ENCODE measurements at regions not wholly inside any gene's neighbourhood (a gene's known extent, or its start where the extent isn't known, plus 50 kb on each side); places are given as distances from the start of the nearest gene placed in this dataset.

- H3K56ac ChIP-seq (ENCODE audit: insufficient read length, low read depth, low read length) = no peak overlapping the region
- H3K4me1 ChIP-seq (ENCODE audit: insufficient read depth, low read length) = no peaks in the 10 kb centered on the region
- peaks cover 13 to 19% of the 10 kb centered on the region in 2 experiments; a peak in 4 of 5 replicates for H3K9me3 Mint-ChIP-seq
- H3K27ac ChIP-seq (ENCODE audit: insufficient read length, low read depth, low read length) = no peak overlapping the region
- H4K20me1 ChIP-seq (ENCODE audit: control insufficient read depth, insufficient read depth, insufficient read length) = no peaks in the 10 kb centered on the region
- no peak for DNase-seq
- H3K14ac ChIP-seq (ENCODE audit: insufficient read depth, low read length) = no peak overlapping the region
- no peak overlapping the region for H2BK5ac ChIP-seq (ENCODE audit: insufficient read length, low read length)
- no peak overlapping the region for H2BK20ac ChIP-seq (ENCODE audit: low read depth, low read length, poor library complexity, severe bottlenecking)
- no peak overlapping the region for H2AK5ac ChIP-seq (ENCODE audit: insufficient read length, low read length)
- no peak overlapping the region for H3K4me2 ChIP-seq (ENCODE audit: insufficient read depth, insufficient read length, low read length)
- H3K9me3 ChIP-seq (ENCODE audit: control insufficient read depth, low read depth, low read length) = no peaks in the 10 kb centered on the region
- no peaks in the 10 kb centered on the region for H3K79me1 ChIP-seq (ENCODE audit: insufficient read depth, low read depth, low read length, poor library complexity, severe bottlenecking)
- H3K23ac ChIP-seq (ENCODE audit: insufficient read length, low read depth, low read length) = no peak overlapping the region
- H2AFZ ChIP-seq (ENCODE audit: low read length) = no peak overlapping the region
- H4K8ac ChIP-seq (replicated peaks; ENCODE audit: insufficient read length, low read depth, low read length) = no peak overlapping the region
- no peak overlapping the region for H3K4me3 Mint-ChIP-seq
- no peak overlapping the region for H3K4ac ChIP-seq (ENCODE audit: low read depth, low read length)
- no peak overlapping the region for H2BK15ac ChIP-seq (ENCODE audit: low read depth, low read length)
- no peak overlapping the region for H2BK12ac ChIP-seq (ENCODE audit: insufficient read length, low read depth, low read length)
- H3T11ph ChIP-seq (ENCODE audit: low read length) = no peak overlapping the region
- H3K23me2 ChIP-seq (ENCODE audit: insufficient read length, low read depth, low read length, poor library complexity, severe bottlenecking) = no peaks in the 10 kb centered on the region
- no peaks in the 10 kb centered on the region; the same call in 1 of the 2 replicates for H3K27me3 Mint-ChIP-seq (ENCODE audit: low read depth)
- no peak overlapping the region for H4K91ac ChIP-seq (ENCODE audit: insufficient read length, low read depth, low read length)
- H3K9ac ChIP-seq (ENCODE audit: extremely low read depth, insufficient read length, low read length) = no peak overlapping the region
- no peak overlapping the region for H3K18ac ChIP-seq (ENCODE audit: insufficient read length, low read depth, low read length)
- WGBS (ENCODE audit: extremely low coverage, insufficient read length, low lambda C conversion rate) = no CpG with 5 or more reads among the region's 1 CpG
- no peak overlapping the region for H2BK120ac ChIP-seq (ENCODE audit: low read depth, low read length, poor library complexity, severe bottlenecking)
- TF ChIP-seq CTCF (conservative IDR thresholded peaks at IDR 0.05) = no peak
- H3K4me1 Mint-ChIP-seq = no peaks in the 10 kb centered on the region
- H3K27me3 ChIP-seq (ENCODE audit: insufficient read depth, low read length) = no peaks in the 10 kb centered on the region
- no peak overlapping the region for H3K27ac Mint-ChIP-seq
- H3K36me3 Mint-ChIP-seq (ENCODE audit: insufficient read depth in 1 of 3, low read depth in 3 of 3) = peaks cover 0 to 7% (median 0%) of the 10 kb centered on the region in 3 experiments; a peak in 3 of 7 replicates
- no peak overlapping the region for H4K5ac ChIP-seq (ENCODE audit: insufficient read length, low read depth, low read length)
- H3K79me2 ChIP-seq (ENCODE audit: insufficient read depth, low read length) = no peaks in the 10 kb centered on the region
Observed at GRCh38 chr2:57097855-57098254, 914.1 kb downstream of the CCDC85A start.

Measured in H9 (cell line).